GM18520 (cell line): ENCODE measurements at regions not wholly inside any gene's neighbourhood (a gene's known extent, or its start where the extent isn't known, plus 50 kb on each side); places are given as distances from the start of the nearest gene placed in this dataset.
"Not testable (repeated sequence)": the region's sequence is repeated elsewhere in the genome, so short reads cannot be mapped to it uniquely, and the experiment has no call there.

ENCODE experiments used
- ATAC-seq: cut with Tn5 transposase; IDR thresholded peaks from one replicate; pipeline ENCODE4 v1.9.1; 2021; ENCODE audit not compliant: unreplicated experiment

GRCh38 chr5:126096442-126097006 lies 326.7 kb upstream of the GRAMD2B start:
- ATAC-seq: no peak

GRCh38 chr5:126097876-126098275 lies 325.3 kb upstream of the GRAMD2B start:
- no peak for ATAC-seq

GRCh38 chr5:126098330-126099017 lies 324.7 kb upstream of the GRAMD2B start:
- ATAC-seq: no peak

- ATAC-seq: no peak
Measured at GRCh38 chr5:126099077-126099476, 324.1 kb upstream of the GRAMD2B start.

- ATAC-seq: no peak
Measured at GRCh38 chr5:126100767-126101166, 322.4 kb upstream of the GRAMD2B start.

GRCh38 chr5:126101901-126102300 lies 321.3 kb upstream of the GRAMD2B start:
- no peak for ATAC-seq

- ATAC-seq: no peak
Measured at GRCh38 chr5:126103050-126103449, 320.2 kb upstream of the GRAMD2B start.

- no peak for ATAC-seq
Measured at GRCh38 chr5:126103868-126104267, 319.3 kb upstream of the GRAMD2B start.

GRCh38 chr5:126104341-126104740 lies 318.9 kb upstream of the GRAMD2B start:
- no peak for ATAC-seq

GRCh38 chr5:126104951-126105350 lies 318.3 kb upstream of the GRAMD2B start:
- no peak for ATAC-seq

- no peak for ATAC-seq
Measured at GRCh38 chr5:126106029-126106428, 317.2 kb upstream of the GRAMD2B start.

GRCh38 chr5:126107381-126107780 lies 315.8 kb upstream of the GRAMD2B start:
- no peak for ATAC-seq

GRCh38 chr5:126108470-126108869 lies 314.7 kb upstream of the GRAMD2B start:
- ATAC-seq: no peak

GRCh38 chr5:126115059-126115629 lies 308.1 kb upstream of the GRAMD2B start:
- no peak for ATAC-seq

- ATAC-seq: no peak
Measured at GRCh38 chr5:126117044-126117443, 306.2 kb upstream of the GRAMD2B start.

- ATAC-seq: no peak
Measured at GRCh38 chr5:126119887-126120442, 303.2 kb upstream of the GRAMD2B start.

GRCh38 chr5:126120939-126121338 lies 302.3 kb upstream of the GRAMD2B start:
- no peak for ATAC-seq

GRCh38 chr5:126122942-126123341 lies 300.3 kb upstream of the GRAMD2B start:
- ATAC-seq: no peak

GRCh38 chr5:126124706-126125345 lies 298.4 kb upstream of the GRAMD2B start:
- ATAC-seq: no peak

GRCh38 chr5:126125407-126125806 lies 297.8 kb upstream of the GRAMD2B start:
- ATAC-seq: no peak

GRCh38 chr5:126126574-126126973 lies 296.6 kb upstream of the GRAMD2B start:
- ATAC-seq: no peak

GRCh38 chr5:126127371-126127770 lies 295.8 kb upstream of the GRAMD2B start:
- not testable (repeated sequence) for ATAC-seq
